Bronchial epithelial cell (primary cell): ENCODE measurements at regions not wholly inside any gene's neighbourhood (a gene's known extent, or its start where the extent isn't known, plus 50 kb on each side); places are given as distances from the start of the nearest gene placed in this dataset.

Source experiments
- DNase-seq: peaks from one replicate; pipeline ENCODE4 v3.0.0-alpha.2; 2010; ENCODE audit warnings: low read depth
- FAIRE-seq: peaks from 2 replicates; lab custom pipeline; 2011; peaks lifted over from hg19 to GRCh38; lab: Jason Lieb, UNC
- H3K27me3 ChIP-seq: 2 replicates; pipeline ENCODE4 v1.5.1; 2011; ENCODE audit warnings: low read length; ENCODE audit not compliant: control insufficient read depth, insufficient read depth
- H3K36me3 ChIP-seq: 2 replicates; pipeline ENCODE4 v1.5.1; 2011; ENCODE audit warnings: low read length; ENCODE audit not compliant: control insufficient read depth, insufficient read depth
- H3K4me3 ChIP-seq: 2 replicates; pipeline ENCODE4 v1.5.1; 2011; ENCODE audit warnings: mild to moderate bottlenecking, low read depth, low read length, control low read depth
- CTCF ChIP-seq: IDR thresholded peaks from 2 replicates; pipeline ENCODE4 v1.5.1; 2011; ENCODE audit warnings: mild to moderate bottlenecking, moderate library complexity, low read length, control low read depth, inconsistent platforms; ENCODE audit not compliant: insufficient read depth, severe bottlenecking

- TF ChIP-seq CTCF: no peak
- DNase-seq (no peak), FAIRE-seq (no peak)
- H3K4me3 ChIP-seq: no peak overlapping the region
- H3K36me3 ChIP-seq: no peaks in the 10 kb centered on the region
- H3K27me3 ChIP-seq: no peaks in the 10 kb centered on the region
Measured at GRCh38 chr15:98592136-98592535, 56.2 kb upstream of the IGF1R start.

GRCh38 chr15:98596131-98596530, 52.2 kb upstream of the IGF1R start:
- Histone ChIP-seq H3K27me3 (no peaks in the 10 kb centered on the region), H3K4me3 (no peak overlapping the region), H3K36me3 (no peaks in the 10 kb centered on the region)
- DNase-seq: no peak
- TF ChIP-seq CTCF: no peak
- no peak for FAIRE-seq

GRCh38 chr15:98596885-98597392, 51.4 kb upstream of the IGF1R start:
- H3K36me3 ChIP-seq: no peaks in the 10 kb centered on the region
- DNase-seq: peak; percentile 13
- no peak for TF ChIP-seq CTCF
- no peak for FAIRE-seq
- H3K4me3 ChIP-seq: no peak overlapping the region
- no peaks in the 10 kb centered on the region for H3K27me3 ChIP-seq

- no peak for TF ChIP-seq CTCF
- Histone ChIP-seq H3K4me3 (no peak overlapping the region), H3K36me3 (no peaks in the 10 kb centered on the region), H3K27me3 (no peaks in the 10 kb centered on the region)
- FAIRE-seq: no peak
- peak; percentile 50 for DNase-seq
Measured at GRCh38 chr15:98597666-98598065, 50.7 kb upstream of the IGF1R start.
